GM19438 (cell line): ENCODE measurements at regions not wholly inside any gene's neighbourhood (a gene's known extent, or its start where the extent isn't known, plus 50 kb on each side); places are given as distances from the start of the nearest gene placed in this dataset.
"Not testable (repeated sequence)": the region's sequence is repeated elsewhere in the genome, so short reads cannot be mapped to it uniquely, and the experiment has no call there.

Experiments
- ATAC-seq: cut with Tn5 transposase; IDR thresholded peaks from one replicate; pipeline ENCODE4 v1.9.1; 2021; ENCODE audit warnings: low read depth; ENCODE audit not compliant: unreplicated experiment

- not testable (repeated sequence) for ATAC-seq
Observed at GRCh38 chr5:34420191-34420590, 235.9 kb upstream of the RAI14 start.

GRCh38 chr5:34436761-34437501 lies 219.2 kb upstream of the RAI14 start:
- ATAC-seq, result no peak

GRCh38 chr5:34439601-34440000 lies 216.5 kb upstream of the RAI14 start:
- no peak for ATAC-seq

GRCh38 chr5:34441767-34442166 lies 214.4 kb upstream of the RAI14 start:
- ATAC-seq, result not testable (repeated sequence)

- ATAC-seq, result no peak
Observed at GRCh38 chr5:34447424-34447823, 208.7 kb upstream of the RAI14 start.

GRCh38 chr5:34449639-34450038 lies 206.5 kb upstream of the RAI14 start:
- no peak for ATAC-seq

GRCh38 chr5:34450338-34450737 lies 205.8 kb upstream of the RAI14 start:
- no peak for ATAC-seq

- ATAC-seq, result no peak
Observed at GRCh38 chr5:34452170-34452828, 203.8 kb upstream of the RAI14 start.

GRCh38 chr5:34455098-34455497 lies 201.0 kb upstream of the RAI14 start:
- no peak for ATAC-seq

- ATAC-seq, result no peak
Observed at GRCh38 chr5:34459908-34460307, 196.2 kb upstream of the RAI14 start.

GRCh38 chr5:34460496-34460895 lies 195.6 kb upstream of the RAI14 start:
- no peak for ATAC-seq

GRCh38 chr5:34464829-34465228 lies 191.3 kb upstream of the RAI14 start:
- no peak for ATAC-seq

GRCh38 chr5:34465301-34465700 lies 190.8 kb upstream of the RAI14 start:
- not testable (repeated sequence) for ATAC-seq

GRCh38 chr5:34466519-34467388 lies 189.4 kb upstream of the RAI14 start:
- not testable (repeated sequence) for ATAC-seq

GRCh38 chr5:34467436-34467835 lies 188.7 kb upstream of the RAI14 start:
- no peak for ATAC-seq

- not testable (repeated sequence) for ATAC-seq
Observed at GRCh38 chr5:34467984-34468383, 188.1 kb upstream of the RAI14 start.

GRCh38 chr5:34469971-34470370 lies 186.2 kb upstream of the RAI14 start:
- no peak for ATAC-seq

- ATAC-seq, result no peak
Observed at GRCh38 chr5:34474573-34475021, 181.5 kb upstream of the RAI14 start.

GRCh38 chr5:34475249-34475966 lies 180.7 kb upstream of the RAI14 start:
- ATAC-seq, result no peak

- ATAC-seq, result no peak
Observed at GRCh38 chr5:34476941-34477565, 179.1 kb upstream of the RAI14 start.
